ENCODE measurements at regions not wholly inside any gene's neighbourhood (a gene's known extent, or its start where the extent isn't known, plus 50 kb on each side); places are given as distances from the start of the nearest gene placed in this dataset.

DNA sequence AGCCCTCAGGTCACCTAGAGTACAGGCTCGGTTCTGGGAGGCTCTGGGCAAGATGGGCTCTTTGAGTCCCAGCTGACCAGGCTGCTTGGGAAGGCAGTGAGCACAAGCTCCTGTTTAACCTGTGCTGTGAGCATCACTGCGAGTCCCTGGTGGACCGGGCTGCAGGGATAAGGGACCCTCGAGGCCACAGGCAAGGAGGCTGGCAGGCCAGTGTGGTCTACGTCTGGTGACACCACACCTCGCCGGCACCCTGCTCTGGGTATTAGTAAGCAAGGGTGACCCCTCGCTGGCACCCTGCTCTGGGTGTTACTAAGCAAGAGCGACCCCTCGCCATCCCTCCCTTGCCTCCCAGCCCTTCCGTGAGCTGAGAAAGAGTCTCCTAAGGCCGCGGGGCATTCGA lies 125.9 kb upstream of the FOXD4L5 start:
- TF ChIP-seq, protein P1, sequence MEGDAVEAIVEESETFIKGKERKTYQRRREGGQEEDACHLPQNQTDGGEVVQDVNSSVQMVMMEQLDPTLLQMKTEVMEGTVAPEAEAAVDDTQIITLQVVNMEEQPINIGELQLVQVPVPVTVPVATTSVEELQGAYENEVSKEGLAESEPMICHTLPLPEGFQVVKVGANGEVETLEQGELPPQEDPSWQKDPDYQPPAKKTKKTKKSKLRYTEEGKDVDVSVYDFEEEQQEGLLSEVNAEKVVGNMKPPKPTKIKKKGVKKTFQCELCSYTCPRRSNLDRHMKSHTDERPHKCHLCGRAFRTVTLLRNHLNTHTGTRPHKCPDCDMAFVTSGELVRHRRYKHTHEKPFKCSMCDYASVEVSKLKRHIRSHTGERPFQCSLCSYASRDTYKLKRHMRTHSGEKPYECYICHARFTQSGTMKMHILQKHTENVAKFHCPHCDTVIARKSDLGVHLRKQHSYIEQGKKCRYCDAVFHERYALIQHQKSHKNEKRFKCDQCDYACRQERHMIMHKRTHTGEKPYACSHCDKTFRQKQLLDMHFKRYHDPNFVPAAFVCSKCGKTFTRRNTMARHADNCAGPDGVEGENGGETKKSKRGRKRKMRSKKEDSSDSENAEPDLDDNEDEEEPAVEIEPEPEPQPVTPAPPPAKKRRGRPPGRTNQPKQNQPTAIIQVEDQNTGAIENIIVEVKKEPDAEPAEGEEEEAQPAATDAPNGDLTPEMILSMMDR (IDR thresholded peaks at IDR 0.05) = no peak
- TF ChIP-seq POLR2A (IDR thresholded peaks at IDR 0.05) (no peak), POLR2AphosphoS5 (IDR thresholded peaks at IDR 0.05) (no peak), EP300 (IDR thresholded peaks at IDR 0.05; ENCODE audit: low read depth) (no peak)
